Suppressor macrophage treated with lipopolysaccharide for 1 hour (primary cell): ENCODE measurements at regions not wholly inside any gene's neighbourhood (a gene's known extent, or its start where the extent isn't known, plus 50 kb on each side); places are given as distances from the start of the nearest gene placed in this dataset.

ENCODE experiments used
- DNase-seq, 3 donors: peaks; one replicate each; pipeline ENCODE4 v3.0.0-alpha.2; 2020 to 2022

DNA sequence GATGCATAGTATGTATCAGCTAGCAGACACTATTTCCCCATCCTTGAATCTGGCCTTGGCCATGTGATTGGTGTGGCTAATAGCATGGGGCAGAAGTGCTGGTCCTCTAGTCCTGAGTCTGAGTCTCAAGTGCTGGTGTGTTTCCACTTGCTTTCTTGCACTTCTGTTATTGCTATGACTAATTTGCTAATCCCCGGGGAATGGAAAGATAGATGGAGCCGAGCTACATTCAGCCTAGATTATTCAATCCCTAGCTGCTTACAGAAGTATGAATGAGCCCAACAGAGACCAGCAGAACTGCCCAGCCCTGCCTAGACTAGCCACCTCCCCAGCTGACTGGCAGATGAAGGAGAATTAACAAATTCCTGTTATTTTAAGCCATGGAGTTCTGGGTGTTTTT is 53.2 kb upstream of the SYPL1 start:
- no peak for DNase-seq

GRCh38 chr7:106163257-106163656 is 51.1 kb upstream of the SYPL1 start:
- DNase-seq: no peak
